HG02840 (cell line): ENCODE measurements at regions not wholly inside any gene's neighbourhood (a gene's known extent, or its start where the extent isn't known, plus 50 kb on each side); places are given as distances from the start of the nearest gene placed in this dataset.
A peak's percentile ranks its signal among the peaks of the same experiment; 100 is the strongest.
"Not testable (repeated sequence)": the region's sequence is repeated elsewhere in the genome, so short reads cannot be mapped to it uniquely, and the experiment has no call there.

ENCODE experiments used
- ATAC-seq: cut with Tn5 transposase; IDR thresholded peaks from one replicate; pipeline ENCODE4 v1.9.1; 2021; ENCODE audit warnings: mild to moderate bottlenecking, moderate library complexity, moderate number of reproducible peaks; ENCODE audit not compliant: unreplicated experiment, low FRiP score

- no peak for ATAC-seq
These were observed 121.5 kb upstream of the FHIT start for GRCh38 chr3:61372723-61373122.

GRCh38 chr3:61378311-61378710, 127.1 kb upstream of the FHIT start:
- ATAC-seq, result no peak

- peak; percentile 75 for ATAC-seq
These were observed 130.6 kb upstream of the FHIT start for GRCh38 chr3:61381745-61382392.

GRCh38 chr3:61387817-61388216, 136.6 kb upstream of the FHIT start:
- ATAC-seq, result no peak

DNA sequence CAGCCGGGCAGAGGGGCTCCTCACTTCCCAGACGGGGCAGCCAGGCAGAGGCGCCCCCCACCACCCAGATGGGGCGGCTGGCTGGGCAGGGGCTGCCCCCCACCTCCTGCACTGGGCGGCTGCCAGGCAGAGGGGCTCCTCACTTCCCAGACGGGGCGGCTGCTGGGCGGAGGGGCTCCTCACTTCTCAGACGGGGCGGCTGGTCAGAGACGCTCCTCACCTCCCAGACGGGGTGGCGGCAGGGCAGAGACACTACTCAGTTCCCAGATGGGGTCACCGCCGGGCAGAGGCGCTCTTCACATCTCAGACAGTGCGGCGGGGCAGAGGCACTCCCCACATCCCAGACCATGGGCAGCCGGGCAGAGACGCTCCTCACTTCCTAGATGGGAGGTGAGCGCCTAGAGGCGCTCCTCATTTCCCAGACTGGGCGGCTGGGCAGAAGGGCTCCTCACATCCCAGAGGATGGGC, 142.3 kb upstream of the FHIT start:
- not testable (repeated sequence) for ATAC-seq

DNA sequence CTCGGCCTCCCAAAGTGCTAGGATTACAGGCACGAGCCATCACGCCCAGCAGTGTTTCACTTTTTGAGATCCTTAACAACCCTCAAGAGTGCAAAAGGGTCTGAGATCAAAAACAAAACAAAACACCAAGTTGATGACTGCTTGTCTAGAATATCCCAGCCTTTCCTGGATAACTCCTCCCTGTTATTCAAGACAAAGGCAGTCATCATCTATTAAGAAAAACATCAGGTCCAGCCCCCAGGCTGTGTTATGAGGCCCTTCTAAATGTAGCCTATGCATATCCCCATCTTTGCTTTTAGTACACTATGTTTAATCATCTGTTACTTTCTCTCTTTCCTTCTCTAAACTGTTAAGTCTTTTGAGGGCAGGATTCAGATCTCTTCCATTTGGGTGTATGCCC, 150.1 kb upstream of the FHIT start:
- ATAC-seq, result no peak

DNA sequence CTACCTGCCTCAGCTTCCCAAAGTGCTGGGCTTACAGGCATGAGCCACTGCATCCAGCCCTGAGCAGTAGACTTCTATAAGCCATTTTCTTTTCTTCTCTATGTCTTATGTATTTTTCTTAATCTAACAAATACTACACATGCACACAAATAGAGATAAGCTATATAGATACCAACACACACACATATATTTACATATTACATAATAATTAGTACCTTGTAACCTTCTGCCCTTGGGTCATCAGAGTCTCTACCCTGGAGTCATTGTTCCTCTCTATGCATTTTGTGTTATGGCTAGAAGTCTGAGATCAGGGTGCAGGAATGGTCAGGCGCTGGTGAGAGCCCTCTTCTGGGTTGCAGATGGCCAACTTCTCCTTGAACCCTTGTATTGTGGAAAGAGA, 154.0 kb upstream of the PTPRG start:
- ATAC-seq, result no peak

GRCh38 chr3:61409638-61410037, 151.7 kb upstream of the PTPRG start:
- no peak for ATAC-seq

GRCh38 chr3:61410358-61410757, 151.0 kb upstream of the PTPRG start:
- not testable (repeated sequence) for ATAC-seq

- no peak for ATAC-seq
These were observed 150.2 kb upstream of the PTPRG start for GRCh38 chr3:61411009-61411662.

- ATAC-seq, result peak; percentile 67
These were observed 146.9 kb upstream of the PTPRG start for GRCh38 chr3:61414456-61414855.

DNA sequence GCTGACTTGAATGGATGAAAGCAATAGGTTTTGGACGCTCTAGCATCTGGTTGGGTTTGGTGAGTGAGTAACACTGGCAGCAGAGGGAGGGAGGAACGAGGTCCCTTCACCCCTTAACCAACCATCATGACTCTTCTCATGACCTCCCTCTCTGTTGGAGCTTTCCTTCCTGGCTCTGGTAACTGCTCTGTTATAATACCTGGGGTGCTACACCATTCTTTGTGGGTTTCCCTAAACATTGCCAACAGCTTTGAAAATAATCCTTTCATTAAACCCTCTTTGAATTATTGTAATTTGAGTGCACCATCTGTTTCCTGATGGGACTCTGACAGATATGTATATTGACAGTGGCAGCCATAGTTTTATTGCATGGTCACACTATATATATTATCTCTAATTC, 146.2 kb upstream of the PTPRG start:
- no peak for ATAC-seq

GRCh38 chr3:61416618-61417017, 144.8 kb upstream of the PTPRG start:
- ATAC-seq, result no peak

GRCh38 chr3:61417352-61417751, 144.0 kb upstream of the PTPRG start:
- no peak for ATAC-seq

DNA sequence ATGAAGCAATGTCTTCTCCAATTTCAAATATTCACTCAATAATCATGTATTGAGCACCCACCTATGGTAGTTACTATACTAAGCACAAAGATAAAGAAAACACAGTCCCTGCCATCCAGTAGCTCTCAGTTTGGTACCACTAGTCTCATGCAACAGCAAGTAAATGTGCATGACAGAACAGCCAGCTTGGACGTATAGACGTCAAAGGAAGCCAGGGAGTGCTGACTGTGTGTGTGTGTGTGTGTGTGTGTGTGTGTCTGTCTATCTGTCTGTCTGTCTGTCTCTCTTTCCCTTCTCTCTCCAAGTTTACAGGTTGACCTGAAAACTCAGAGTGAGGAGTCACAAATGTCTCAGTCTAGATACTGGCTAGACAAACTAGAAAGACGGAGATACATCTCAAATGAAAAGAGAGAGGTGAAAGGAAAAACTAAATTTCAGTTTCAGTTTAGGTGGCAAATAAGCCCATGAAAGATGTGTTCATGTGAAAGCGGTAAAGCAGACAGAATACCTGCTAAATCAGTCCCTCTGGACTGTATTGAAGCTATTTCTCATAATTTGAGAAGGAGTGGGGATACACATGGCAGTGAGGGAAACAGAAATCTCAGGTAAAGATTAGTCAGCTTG, 141.1 kb upstream of the PTPRG start:
- ATAC-seq, result no peak

GRCh38 chr3:61422945-61423673, 138.3 kb upstream of the PTPRG start:
- no peak for ATAC-seq

DNA sequence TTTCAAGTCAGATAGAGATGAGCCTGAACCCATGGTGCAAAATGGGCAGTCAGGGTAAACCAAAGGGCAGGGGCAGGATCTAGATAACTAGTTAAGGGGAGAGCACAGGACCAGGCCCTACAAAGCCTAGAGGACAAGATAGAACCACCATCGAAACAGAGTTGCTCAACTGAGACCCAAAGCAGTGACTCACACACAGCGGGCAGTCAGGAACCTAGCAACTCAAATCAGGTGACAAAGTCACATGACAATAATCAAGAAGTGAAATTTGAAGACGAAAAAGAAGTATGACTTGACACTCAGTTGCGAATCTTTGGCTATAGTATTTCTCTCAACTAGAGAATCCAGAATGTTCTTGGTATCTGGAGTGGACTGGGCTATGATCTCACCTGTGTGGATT, 136.0 kb upstream of the PTPRG start:
- ATAC-seq, result no peak

DNA sequence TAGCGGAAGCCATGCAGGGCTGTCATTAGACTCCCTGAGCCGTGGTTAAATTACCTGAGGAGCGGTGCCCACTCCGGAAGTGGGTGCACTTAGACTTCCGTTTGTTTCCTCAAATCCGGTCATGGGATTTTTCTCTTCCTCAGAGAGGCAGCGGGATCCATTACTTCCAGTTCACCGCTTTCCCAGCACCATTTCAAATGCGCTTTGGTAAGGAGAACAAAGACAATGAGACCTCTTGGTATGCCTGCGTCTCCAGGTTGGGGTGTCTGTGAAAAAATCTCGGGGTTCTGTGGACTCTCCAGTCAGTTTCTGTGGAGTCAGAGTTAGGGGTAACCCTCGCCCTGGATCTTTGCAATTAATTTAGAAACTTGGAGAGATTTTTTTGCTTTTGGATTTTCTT, 132.3 kb upstream of the PTPRG start:
- ATAC-seq, result no peak

DNA sequence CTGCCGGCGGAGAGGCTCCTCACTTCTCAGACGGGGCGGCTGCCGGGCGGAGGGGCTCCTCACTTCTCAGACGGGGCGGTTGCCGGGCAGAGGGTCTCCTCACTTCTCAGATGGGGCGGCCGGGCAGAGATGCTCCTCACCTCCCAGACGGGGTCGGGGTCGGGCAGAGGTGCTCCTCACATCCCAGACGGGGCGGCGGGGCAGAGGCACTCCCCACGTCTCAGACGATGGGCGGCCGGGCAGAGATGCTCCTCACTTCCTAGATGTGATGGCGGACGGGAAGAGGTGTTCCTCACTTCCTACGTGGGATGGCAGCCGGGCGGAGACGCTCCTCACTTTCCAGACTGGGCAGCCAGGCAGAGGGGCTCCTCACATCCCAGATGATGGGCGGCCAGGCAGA, 126.5 kb upstream of the PTPRG start:
- ATAC-seq, result not testable (repeated sequence)

DNA sequence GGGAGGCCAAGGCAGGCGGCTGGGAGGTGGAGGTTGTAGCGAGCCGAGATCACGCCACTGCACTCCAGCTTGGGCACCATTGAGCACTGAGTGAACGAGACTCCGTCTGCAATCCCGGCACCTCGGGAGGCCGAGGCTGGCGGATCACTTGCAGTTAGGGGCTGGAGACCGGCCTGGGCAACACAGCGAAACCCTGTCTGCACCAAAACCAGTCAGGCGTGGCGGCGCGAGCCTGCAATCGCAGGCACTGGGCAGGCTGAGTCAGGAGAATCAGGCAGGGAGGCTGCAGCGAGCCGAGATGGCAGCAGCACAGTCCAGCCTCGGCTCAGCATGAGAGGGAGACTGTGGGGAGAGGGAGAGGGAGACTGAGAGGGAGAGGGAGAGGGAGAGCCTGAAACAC, 126.0 kb upstream of the PTPRG start:
- not testable (repeated sequence) for ATAC-seq
